Gastroesophageal sphincter (tissue), 3 donors: ENCODE measurements at regions not wholly inside any gene's neighbourhood (a gene's known extent, or its start where the extent isn't known, plus 50 kb on each side); places are given as distances from the start of the nearest gene placed in this dataset.

Source experiments
- CTCF ChIP-seq, 4 experiments: fragments of 200-600 bp in 2 of 4; fragments of 450-650 bp in 2 of 4; sonication (generic) in 1 of 4; IDR thresholded peaks; one replicate each; pipeline ENCODE4 v1.5.1; 2017 to 2019; ENCODE audit warnings: antibody characterized with exemption in 4 of 4, mild to moderate bottlenecking in 2 of 4, moderate library complexity in 2 of 4
- EP300 ChIP-seq: sonication (generic); formaldehyde crosslinking; IDR thresholded peaks from one replicate; pipeline ENCODE4 v1.6.1; 2017; ENCODE audit warnings: antibody characterized with exemption, mild to moderate bottlenecking
- POLR2A ChIP-seq, 2 donors: fragments of 450-650 bp; IDR thresholded peaks; one replicate each; pipeline ENCODE4 v1.6.1; 2017; ENCODE audit warnings: antibody characterized with exemption in 2 of 2, mild to moderate bottlenecking in 2 of 2, moderate library complexity in 1 of 2
- POLR2AphosphoS5 ChIP-seq: sonication (generic); formaldehyde crosslinking; IDR thresholded peaks from one replicate; pipeline ENCODE4 v1.6.1; 2017; ENCODE audit warnings: antibody characterized with exemption

GRCh38 chr11:8841899-8842298, 69.1 kb upstream of the AKIP1 start:
- TF ChIP-seq POLR2A (IDR thresholded peaks at IDR 0.05) (no peak), CTCF (IDR thresholded peaks at IDR 0.05) (no peak), EP300 (no peak), POLR2AphosphoS5 (no peak)
